ENCODE measurements at regions not wholly inside any gene's neighbourhood (a gene's known extent, or its start where the extent isn't known, plus 50 kb on each side); places are given as distances from the start of the nearest gene placed in this dataset.

DNA sequence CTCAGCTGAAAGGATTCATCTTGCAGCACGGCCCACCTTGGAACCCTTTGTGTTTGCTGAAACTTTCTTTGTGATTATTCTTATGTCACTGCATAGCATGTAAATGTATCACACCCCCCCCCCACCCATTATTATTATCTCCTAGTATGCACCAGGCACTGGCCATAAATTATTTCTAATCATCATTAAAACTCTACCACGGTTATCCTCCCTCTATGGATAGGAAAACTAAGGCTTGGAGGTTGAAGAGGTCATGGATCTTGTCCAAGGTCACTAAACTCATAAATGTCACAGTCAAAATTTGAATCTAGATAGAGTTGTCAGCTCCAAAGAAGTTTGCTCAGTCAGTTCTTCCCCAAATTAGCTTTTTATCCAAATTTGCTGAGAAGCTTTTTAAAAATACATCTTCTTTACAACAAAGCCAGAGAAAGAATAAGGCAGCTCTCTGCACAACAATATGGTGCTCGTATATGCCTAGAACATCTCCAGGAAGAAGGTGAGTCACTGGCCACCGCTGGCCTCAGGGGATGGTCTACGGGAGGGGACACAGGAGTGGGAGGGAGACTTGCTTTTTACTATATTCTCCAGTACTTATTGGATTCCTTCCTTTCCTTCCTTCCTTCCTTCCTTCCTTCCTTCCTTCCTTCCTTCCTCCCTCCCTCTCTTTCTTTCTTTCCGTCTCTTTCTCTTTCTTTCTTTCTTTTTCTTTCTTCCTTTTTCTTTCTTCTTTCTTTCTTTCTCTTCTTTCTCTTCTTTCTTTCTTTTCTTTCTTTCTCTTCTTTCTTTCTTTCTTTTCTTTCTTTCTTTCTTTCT is 134.5 kb downstream of the VEGFA start:
- POLR2A ChIA-PET = interaction anchor here (0.5 to 3.1 kb wide), 6 partner anchors 9 to 20 kb away, joined by 3 to 20 read pairs (median 3); no protein-coding TSS in a partner anchor
- intact Hi-C loops (cut with micrococcal nuclease) (no loop called here), in situ Hi-C loops (cut with MboI) (no loop called here)
- Histone ChIP-seq H3K27me3 (ENCODE audit: control insufficient read depth in 2 of 2, insufficient read depth in 2 of 2, low read length in 2 of 2) (no peaks in the 10 kb centered on the region), H3K4me3 (no peak overlapping the region), H3K27ac (ENCODE audit: extremely low read depth, low read depth, low read length) (peak overlapping the region; percentile 1; the same call in 2 of the 3 replicates), H2AFZ (ENCODE audit: low read depth, low read length) (peak overlapping the region; percentile 65), H3K9me3 (replicated peaks; ENCODE audit: control insufficient read depth, insufficient read depth, low read depth, low read length) (no peaks in the 10 kb centered on the region), H3K36me3 (ENCODE audit: control insufficient read depth, insufficient read depth, low read length) (no peaks in the 10 kb centered on the region), H4K20me1 (replicated peaks; ENCODE audit: control insufficient read depth, insufficient read depth, low read length) (no peaks in the 10 kb centered on the region), H3K79me2 (ENCODE audit: control insufficient read depth, insufficient read depth, low read length) (no peaks in the 10 kb centered on the region), H3K4me2 (ENCODE audit: insufficient read depth, low read length) (peak overlapping the region; percentile 33), H3K9ac (ENCODE audit: insufficient read depth in 1 of 2, low read depth in 2 of 2, low read length in 2 of 2) (no peak overlapping the region), H3K9me1 (ENCODE audit: control insufficient read depth, insufficient read depth, low read length) (no peaks in the 10 kb centered on the region), H3K4me1 (replicated peaks in 1 of 2; ENCODE audit: control insufficient read depth in 2 of 2, insufficient read depth in 2 of 2, low read length in 2 of 2) (peaks cover 16 to 43% of the 10 kb centered on the region in 2 experiments; a peak in 4 of 5 replicates)
- BruUV-seq (replicated peaks) = no TSS peak
- ATAC-seq = peak; percentile 84
- DNase-seq (ENCODE audit: extremely low read depth in 1 of 4, low spot score in 3 of 4) = peak in 3 of 4 experiments; percentile 50 to 76 (median 68)
- peak; percentile 84 for FAIRE-seq
- CTCF ChIA-PET (ENCODE audit: low intra/inter-chr PET ratio) = no interaction called here
- 9% methylated on average over 6 of the region's 6 CpGs for WGBS (ENCODE audit: insufficient coverage, low coverage, missing lambda C conversion rate)
- TF ChIP-seq, protein P1, sequence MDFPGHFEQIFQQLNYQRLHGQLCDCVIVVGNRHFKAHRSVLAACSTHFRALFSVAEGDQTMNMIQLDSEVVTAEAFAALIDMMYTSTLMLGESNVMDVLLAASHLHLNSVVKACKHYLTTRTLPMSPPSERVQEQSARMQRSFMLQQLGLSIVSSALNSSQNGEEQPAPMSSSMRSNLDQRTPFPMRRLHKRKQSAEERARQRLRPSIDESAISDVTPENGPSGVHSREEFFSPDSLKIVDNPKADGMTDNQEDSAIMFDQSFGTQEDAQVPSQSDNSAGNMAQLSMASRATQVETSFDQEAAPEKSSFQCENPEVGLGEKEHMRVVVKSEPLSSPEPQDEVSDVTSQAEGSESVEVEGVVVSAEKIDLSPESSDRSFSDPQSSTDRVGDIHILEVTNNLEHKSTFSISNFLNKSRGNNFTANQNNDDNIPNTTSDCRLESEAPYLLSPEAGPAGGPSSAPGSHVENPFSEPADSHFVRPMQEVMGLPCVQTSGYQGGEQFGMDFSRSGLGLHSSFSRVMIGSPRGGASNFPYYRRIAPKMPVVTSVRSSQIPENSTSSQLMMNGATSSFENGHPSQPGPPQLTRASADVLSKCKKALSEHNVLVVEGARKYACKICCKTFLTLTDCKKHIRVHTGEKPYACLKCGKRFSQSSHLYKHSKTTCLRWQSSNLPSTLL (IDR thresholded peaks at IDR 0.05) = peak; percentile 75; the same call in 1 of the 2 replicates
- TF ChIP-seq, protein P2, sequence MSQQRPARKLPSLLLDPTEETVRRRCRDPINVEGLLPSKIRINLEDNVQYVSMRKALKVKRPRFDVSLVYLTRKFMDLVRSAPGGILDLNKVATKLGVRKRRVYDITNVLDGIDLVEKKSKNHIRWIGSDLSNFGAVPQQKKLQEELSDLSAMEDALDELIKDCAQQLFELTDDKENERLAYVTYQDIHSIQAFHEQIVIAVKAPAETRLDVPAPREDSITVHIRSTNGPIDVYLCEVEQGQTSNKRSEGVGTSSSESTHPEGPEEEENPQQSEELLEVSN (IDR thresholded peaks at IDR 0.05; ENCODE audit: borderline replicate concordance in 1 of 2, extremely low read depth in 1 of 2, insufficient read depth in 1 of 2, insufficient read length in 1 of 2, low read depth in 1 of 2, low read length in 1 of 2, poor library complexity in 1 of 2, severe bottlenecking in 1 of 2) = no peak
- peak; percentile 64; the same call in 1 of the 2 replicates for TF ChIP-seq ZBTB7A (IDR thresholded peaks at IDR 0.05; ENCODE audit: borderline replicate concordance, control insufficient read depth, low read depth, low read length)
- TF ChIP-seq CTBP1 (IDR thresholded peaks at IDR 0.05; ENCODE audit: borderline replicate concordance) = peak; percentile 26; the same call in 1 of the 2 replicates
- no peak for TF ChIP-seq ZNF124 (CRISPR knock-in tag; IDR thresholded peaks at IDR 0.05)
- peak; percentile 56; the same call in 1 of the 2 replicates for TF ChIP-seq CC2D1A (IDR thresholded peaks at IDR 0.05)
- TF ChIP-seq, protein P3, sequence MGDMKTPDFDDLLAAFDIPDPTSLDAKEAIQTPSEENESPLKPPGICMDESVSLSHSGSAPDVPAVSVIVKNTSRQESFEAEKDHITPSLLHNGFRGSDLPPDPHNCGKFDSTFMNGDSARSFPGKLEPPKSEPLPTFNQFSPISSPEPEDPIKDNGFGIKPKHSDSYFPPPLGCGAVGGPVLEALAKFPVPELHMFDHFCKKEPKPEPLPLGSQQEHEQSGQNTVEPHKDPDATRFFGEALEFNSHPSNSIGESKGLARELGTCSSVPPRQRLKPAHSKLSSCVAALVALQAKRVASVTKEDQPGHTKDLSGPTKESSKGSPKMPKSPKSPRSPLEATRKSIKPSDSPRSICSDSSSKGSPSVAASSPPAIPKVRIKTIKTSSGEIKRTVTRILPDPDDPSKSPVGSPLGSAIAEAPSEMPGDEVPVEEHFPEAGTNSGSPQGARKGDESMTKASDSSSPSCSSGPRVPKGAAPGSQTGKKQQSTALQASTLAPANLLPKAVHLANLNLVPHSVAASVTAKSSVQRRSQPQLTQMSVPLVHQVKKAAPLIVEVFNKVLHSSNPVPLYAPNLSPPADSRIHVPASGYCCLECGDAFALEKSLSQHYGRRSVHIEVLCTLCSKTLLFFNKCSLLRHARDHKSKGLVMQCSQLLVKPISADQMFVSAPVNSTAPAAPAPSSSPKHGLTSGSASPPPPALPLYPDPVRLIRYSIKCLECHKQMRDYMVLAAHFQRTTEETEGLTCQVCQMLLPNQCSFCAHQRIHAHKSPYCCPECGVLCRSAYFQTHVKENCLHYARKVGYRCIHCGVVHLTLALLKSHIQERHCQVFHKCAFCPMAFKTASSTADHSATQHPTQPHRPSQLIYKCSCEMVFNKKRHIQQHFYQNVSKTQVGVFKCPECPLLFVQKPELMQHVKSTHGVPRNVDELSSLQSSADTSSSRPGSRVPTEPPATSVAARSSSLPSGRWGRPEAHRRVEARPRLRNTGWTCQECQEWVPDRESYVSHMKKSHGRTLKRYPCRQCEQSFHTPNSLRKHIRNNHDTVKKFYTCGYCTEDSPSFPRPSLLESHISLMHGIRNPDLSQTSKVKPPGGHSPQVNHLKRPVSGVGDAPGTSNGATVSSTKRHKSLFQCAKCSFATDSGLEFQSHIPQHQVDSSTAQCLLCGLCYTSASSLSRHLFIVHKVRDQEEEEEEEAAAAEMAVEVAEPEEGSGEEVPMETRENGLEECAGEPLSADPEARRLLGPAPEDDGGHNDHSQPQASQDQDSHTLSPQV (IDR thresholded peaks at IDR 0.05) = peak; percentile 85
- TF ChIP-seq YY1 (IDR thresholded peaks at IDR 0.05; ENCODE audit: borderline replicate concordance in 1 of 3, control insufficient read depth in 1 of 3, extremely low read depth in 1 of 3, insufficient read depth in 3 of 3, insufficient read length in 1 of 3, insufficient replicate concordance in 2 of 3, low read depth in 1 of 3, low read length in 2 of 3) = peak in 1 of 3 experiments; percentile 57
- TF ChIP-seq NCOA4 (IDR thresholded peaks at IDR 0.05; ENCODE audit: partially characterized antibody) = no peak

All from K562 (cell line).